H9 (cell line): ENCODE measurements at regions not wholly inside any gene's neighbourhood (a gene's known extent, or its start where the extent isn't known, plus 50 kb on each side); places are given as distances from the start of the nearest gene placed in this dataset.

ENCODE experiments used
- DNase-seq: peaks from one replicate; pipeline ENCODE4 v3.0.0-alpha.2; 2017
- H2AFZ ChIP-seq: one replicate; pipeline ENCODE4 v1.6.1; 2013; ENCODE audit warnings: mild to moderate bottlenecking, low read length, control low read depth, moderate library complexity
- H2AK5ac ChIP-seq: 2 replicates; pipeline ENCODE4 v1.6.1; 2013; ENCODE audit warnings: low read length, control low read depth, mixed read lengths; ENCODE audit not compliant: insufficient read length
- H2BK120ac ChIP-seq: one replicate; pipeline ENCODE4 v1.6.1; 2013; ENCODE audit warnings: low read depth, mild to moderate bottlenecking, low read length, control low read depth, inconsistent platforms; ENCODE audit not compliant: poor library complexity, severe bottlenecking
- H2BK12ac ChIP-seq: 2 replicates; pipeline ENCODE4 v1.6.1; 2013; ENCODE audit warnings: low read length, control low read depth, mixed read lengths, low read depth; ENCODE audit not compliant: insufficient read length
- H2BK15ac ChIP-seq: 2 replicates; pipeline ENCODE4 v1.6.1; 2013; ENCODE audit warnings: low read depth, low read length, control low read depth
- H2BK20ac ChIP-seq: one replicate; pipeline ENCODE4 v1.6.1; 2013; ENCODE audit warnings: low read depth, mild to moderate bottlenecking, low read length, control low read depth, inconsistent platforms; ENCODE audit not compliant: poor library complexity, severe bottlenecking
- H2BK5ac ChIP-seq: 2 replicates; pipeline ENCODE4 v1.6.1; 2013; ENCODE audit warnings: low read length, control low read depth, mixed read lengths; ENCODE audit not compliant: insufficient read length
- H3K14ac ChIP-seq: 2 replicates; pipeline ENCODE4 v1.6.1; 2013; ENCODE audit warnings: low read length, control low read depth; ENCODE audit not compliant: insufficient read depth
- H3K18ac ChIP-seq: 2 replicates; pipeline ENCODE4 v1.6.1; 2013; ENCODE audit warnings: low read depth, mild to moderate bottlenecking, mixed read lengths, low read length, control low read depth; ENCODE audit not compliant: insufficient read length
- H3K23ac ChIP-seq: 2 replicates; pipeline ENCODE4 v1.6.1; 2013; ENCODE audit warnings: low read length, control low read depth, mixed read lengths, low read depth; ENCODE audit not compliant: insufficient read length
- H3K23me2 ChIP-seq: 2 replicates; pipeline ENCODE4 v1.6.1; 2013; ENCODE audit warnings: low read depth, mild to moderate bottlenecking, mixed read lengths, low read length, control low read depth; ENCODE audit not compliant: insufficient read length, poor library complexity, severe bottlenecking
- H3K27ac ChIP-seq: 2 replicates; pipeline ENCODE4 v1.5.1; 2013; ENCODE audit warnings: low read length, control low read depth, mixed read lengths, low read depth; ENCODE audit not compliant: insufficient read length
- H3K27me3 ChIP-seq: 2 replicates; pipeline ENCODE4 v1.6.1; 2013; ENCODE audit warnings: low read length, control low read depth, inconsistent platforms; ENCODE audit not compliant: insufficient read depth
- H3K4ac ChIP-seq: 2 replicates; pipeline ENCODE4 v1.6.1; 2013; ENCODE audit warnings: low read depth, mild to moderate bottlenecking, control low read depth, inconsistent platforms, low read length, moderate library complexity
- H3K4me1 ChIP-seq: 2 replicates; pipeline ENCODE4 v1.6.1; 2013; ENCODE audit warnings: low read length, control low read depth, inconsistent platforms; ENCODE audit not compliant: insufficient read depth
- H3K4me2 ChIP-seq: 2 replicates; pipeline ENCODE4 v1.6.1; 2013; ENCODE audit warnings: low read length, control low read depth, mixed read lengths; ENCODE audit not compliant: insufficient read length, insufficient read depth
- H3K56ac ChIP-seq: 2 replicates; pipeline ENCODE4 v1.6.1; 2013; ENCODE audit warnings: low read depth, mild to moderate bottlenecking, mixed read lengths, low read length, control low read depth; ENCODE audit not compliant: insufficient read length
- H3K79me1 ChIP-seq: 2 replicates; pipeline ENCODE4 v1.6.1; 2013; ENCODE audit warnings: low read depth, mild to moderate bottlenecking, moderate library complexity, low read length, control low read depth, inconsistent platforms; ENCODE audit not compliant: insufficient read depth, poor library complexity, severe bottlenecking
- H3K79me2 ChIP-seq: 2 replicates; pipeline ENCODE4 v1.6.1; 2013; ENCODE audit warnings: low read length, control low read depth, inconsistent platforms; ENCODE audit not compliant: insufficient read depth
- H3K9ac ChIP-seq: 2 replicates; pipeline ENCODE4 v1.6.1; 2013; ENCODE audit warnings: low read length, control low read depth, mixed read lengths; ENCODE audit not compliant: insufficient read length; ENCODE audit errors: extremely low read depth
- H3K9me3 ChIP-seq: one replicate; pipeline ENCODE4 v1.6.1; 2013; ENCODE audit warnings: low read depth, low read length, inconsistent platforms; ENCODE audit not compliant: control insufficient read depth
- H3T11ph ChIP-seq: one replicate; pipeline ENCODE4 v1.6.1; 2013; ENCODE audit warnings: mild to moderate bottlenecking, low read length, control low read depth, inconsistent platforms
- H4K20me1 ChIP-seq: one replicate; pipeline ENCODE4 v1.6.1; 2013; ENCODE audit not compliant: control insufficient read depth, insufficient read length, insufficient read depth
- H4K5ac ChIP-seq: 2 replicates; pipeline ENCODE4 v1.6.1; 2013; ENCODE audit warnings: low read depth, mild to moderate bottlenecking, mixed read lengths, low read length, control low read depth; ENCODE audit not compliant: insufficient read length
- H4K8ac ChIP-seq: replicated peaks from 2 replicates; pipeline ENCODE4 v1.6.1; 2013; ENCODE audit warnings: low read length, control low read depth, mixed read lengths, low read depth; ENCODE audit not compliant: insufficient read length
- H4K91ac ChIP-seq: 2 replicates; pipeline ENCODE4 v1.6.1; 2013; ENCODE audit warnings: low read depth, mild to moderate bottlenecking, moderate library complexity, mixed read lengths, low read length, control low read depth; ENCODE audit not compliant: insufficient read length
- H3K27ac Mint-ChIP-seq, 3 experiments: 2 replicates in 2 of 3; 3 replicates in 1 of 3; pipeline ENCODE4 v1.8.0; 2020 to 2021; ENCODE audit warnings: mixed read lengths in 3 of 3, mild to moderate bottlenecking in 1 of 3, moderate library complexity in 1 of 3
- H3K27me3 Mint-ChIP-seq: 2 replicates; pipeline ENCODE4 v1.8.0; 2021; ENCODE audit warnings: low read depth, mild to moderate bottlenecking, moderate library complexity, mixed read lengths
- H3K36me3 Mint-ChIP-seq, 3 experiments: 2 replicates in 2 of 3; 3 replicates in 1 of 3; pipeline ENCODE4 v1.8.0; 2020 to 2021; ENCODE audit warnings: low read depth in 3 of 3, mixed read lengths in 3 of 3; ENCODE audit not compliant: insufficient read depth in 1 of 3
- H3K4me1 Mint-ChIP-seq, 2 experiments: 2 replicates each; pipeline ENCODE4 v1.8.0; 2020; ENCODE audit warnings: mixed read lengths in 2 of 2
- H3K4me3 Mint-ChIP-seq, 2 experiments: 2 replicates in 1 of 2; 3 replicates in 1 of 2; pipeline ENCODE4 v1.8.0; 2020 to 2021; ENCODE audit warnings: mild to moderate bottlenecking in 2 of 2, mixed read lengths in 2 of 2, moderate library complexity in 1 of 2
- H3K9me3 Mint-ChIP-seq, 2 experiments: 2 replicates in 1 of 2; 3 replicates in 1 of 2; pipeline ENCODE4 v1.8.0; 2020; ENCODE audit warnings: mild to moderate bottlenecking in 2 of 2, mixed read lengths in 2 of 2, moderate library complexity in 1 of 2
- CTCF ChIP-seq: fragments of 200-600 bp; sonication (generic); conservative IDR thresholded peaks from 3 replicates; pipeline ENCODE4 v1.8.0; 2021; ENCODE audit warnings: antibody characterized with exemption, mild to moderate bottlenecking
- WGBS: extraction: QIAGEN DNeasy Blood & Tissue Kit; methylation state at CpG from one replicate; pipeline ENCODE4 v1.1.7; 2013; ENCODE audit warnings: missing lambda C conversion rate, low lambda C conversion rate, mixed read lengths; ENCODE audit not compliant: insufficient read length; ENCODE audit errors: extremely low coverage; 5-methylcytosine and 5-hydroxymethylcytosine counted together

GRCh38 chr9:129276486-129277230, 98.6 kb upstream of the IER5L start:
- Mint-ChIP-seq H3K27me3 (peaks cover 8% of the 10 kb centered on the region), H3K4me1 (peaks cover 30 to 50% of the 10 kb centered on the region in 2 experiments), H3K4me3 (peak overlapping the region in 1 of 2 experiments; percentile 63; a peak in 2 of 5 replicates), H3K36me3 (no peaks in the 10 kb centered on the region), H3K27ac (peak overlapping the region; percentile 5 to 46 (median 23); a peak in 2 of 7 replicates), H3K9me3 (no peaks in the 10 kb centered on the region; a peak in 2 of 5 replicates)
- no peaks in the 10 kb centered on the region for H3K79me2 ChIP-seq
- H3T11ph ChIP-seq = no peak overlapping the region
- no peak overlapping the region for H3K4me2 ChIP-seq
- H2BK120ac ChIP-seq = no peak overlapping the region
- no peak overlapping the region for H2BK20ac ChIP-seq
- no peak overlapping the region for H4K8ac ChIP-seq
- H4K20me1 ChIP-seq = no peaks in the 10 kb centered on the region
- no peak overlapping the region for H2BK15ac ChIP-seq
- H3K18ac ChIP-seq = no peak overlapping the region
- H3K27ac ChIP-seq = no peak overlapping the region
- no peak overlapping the region for H3K56ac ChIP-seq
- H4K5ac ChIP-seq = no peak overlapping the region
- H3K9me3 ChIP-seq = no peaks in the 10 kb centered on the region
- H2BK12ac ChIP-seq = no peak overlapping the region
- peaks cover 9% of the 10 kb centered on the region; the same call in 1 of the 2 replicates for H3K4me1 ChIP-seq
- no peak for TF ChIP-seq CTCF
- peak; percentile 71 for DNase-seq
- no peak overlapping the region for H3K9ac ChIP-seq
- no peak overlapping the region for H2BK5ac ChIP-seq
- H3K23ac ChIP-seq = no peak overlapping the region
- H3K27me3 ChIP-seq = no peaks in the 10 kb centered on the region
- no peak overlapping the region for H2AFZ ChIP-seq
- no peak overlapping the region for H2AK5ac ChIP-seq
- no peak overlapping the region; the same call in 1 of the 2 replicates for H3K14ac ChIP-seq
- WGBS = no CpG with 5 or more reads among the region's 16 CpGs
- H4K91ac ChIP-seq = no peak overlapping the region
- no peaks in the 10 kb centered on the region for H3K23me2 ChIP-seq
- no peak overlapping the region for H3K4ac ChIP-seq
- H3K79me1 ChIP-seq = no peaks in the 10 kb centered on the region
